Immature natural killer cell (primary cell): ENCODE measurements at regions not wholly inside any gene's neighbourhood (a gene's known extent, or its start where the extent isn't known, plus 50 kb on each side); places are given as distances from the start of the nearest gene placed in this dataset.
"Not testable (repeated sequence)": the region's sequence is repeated elsewhere in the genome, so short reads cannot be mapped to it uniquely, and the experiment has no call there.

Experiments
- DNase-seq, 3 donors: peaks; one replicate each; pipeline ENCODE4 v3.0.0; 2022; ENCODE audit warnings: mixed read lengths in 1 of 3
- H3K27ac Mint-ChIP-seq, 6 donors: one replicate each; pipeline ENCODE4 v1.8.0; 2020; ENCODE audit warnings: mixed read lengths in 6 of 6, mild to moderate bottlenecking in 5 of 6, inconsistent platforms in 4 of 6, moderate library complexity in 3 of 6
- H3K27me3 Mint-ChIP-seq, 3 donors: one replicate each; pipeline ENCODE4 v1.8.0; 2020 to 2021; ENCODE audit warnings: low read depth in 3 of 3, mild to moderate bottlenecking in 3 of 3, mixed read lengths in 3 of 3, moderate library complexity in 3 of 3, inconsistent platforms in 1 of 3
- H3K36me3 Mint-ChIP-seq, 3 donors: one replicate each; pipeline ENCODE4 v1.8.0; 2020; ENCODE audit warnings: mixed read lengths in 3 of 3, inconsistent platforms in 2 of 3, mild to moderate bottlenecking in 2 of 3
- H3K4me1 Mint-ChIP-seq, 2 donors: one replicate each; pipeline ENCODE4 v1.8.0; 2020; ENCODE audit warnings: inconsistent platforms in 2 of 2, mild to moderate bottlenecking in 2 of 2, mixed read lengths in 2 of 2, moderate library complexity in 1 of 2
- H3K4me3 Mint-ChIP-seq, 5 donors: one replicate each; pipeline ENCODE4 v1.8.0; 2020; ENCODE audit warnings: mild to moderate bottlenecking in 5 of 5, mixed read lengths in 5 of 5, inconsistent platforms in 3 of 5, moderate library complexity in 3 of 5
- H3K9me3 Mint-ChIP-seq, 6 donors: one replicate each; pipeline ENCODE4 v1.8.0; 2020; ENCODE audit warnings: mild to moderate bottlenecking in 6 of 6, mixed read lengths in 6 of 6, inconsistent platforms in 4 of 6, moderate library complexity in 3 of 6

GRCh38 chr1:229920683-229921082, 146.4 kb upstream of the GALNT2 start:
- Mint-ChIP-seq H3K4me1 (no peaks in the 10 kb centered on the region), H3K27ac (no peak overlapping the region), H3K36me3 (no peaks in the 10 kb centered on the region), H3K4me3 (no peak overlapping the region), H3K27me3 (peaks cover 3 to 5% (median 5%) of the 10 kb centered on the region in 3 donors), H3K9me3 (no peaks in the 10 kb centered on the region)
- DNase-seq, result no peak

GRCh38 chr1:229922249-229922648, 144.8 kb upstream of the GALNT2 start:
- H3K36me3 Mint-ChIP-seq, result no peaks in the 10 kb centered on the region
- peaks cover 3 to 5% (median 4%) of the 10 kb centered on the region in 3 donors for H3K27me3 Mint-ChIP-seq
- no peaks in the 10 kb centered on the region for H3K9me3 Mint-ChIP-seq
- DNase-seq, result no peak
- no peak overlapping the region for H3K27ac Mint-ChIP-seq
- no peak overlapping the region for H3K4me3 Mint-ChIP-seq
- H3K4me1 Mint-ChIP-seq, result no peaks in the 10 kb centered on the region

- no peaks in the 10 kb centered on the region for H3K36me3 Mint-ChIP-seq
- no peaks in the 10 kb centered on the region for H3K9me3 Mint-ChIP-seq
- no peak overlapping the region for H3K27ac Mint-ChIP-seq
- DNase-seq, result no peak
- H3K4me3 Mint-ChIP-seq, result no peak overlapping the region
- peaks cover 3 to 6% (median 5%) of the 10 kb centered on the region in 3 donors for H3K27me3 Mint-ChIP-seq
- no peaks in the 10 kb centered on the region for H3K4me1 Mint-ChIP-seq
These were observed 142.4 kb upstream of the GALNT2 start for GRCh38 chr1:229924639-229925038.

- no peaks in the 10 kb centered on the region for H3K36me3 Mint-ChIP-seq
- no peaks in the 10 kb centered on the region for H3K4me1 Mint-ChIP-seq
- no peak overlapping the region for H3K4me3 Mint-ChIP-seq
- peaks cover 0 to 2% (median 0%) of the 10 kb centered on the region in 6 donors for H3K9me3 Mint-ChIP-seq
- DNase-seq, result no peak
- no peak overlapping the region for H3K27ac Mint-ChIP-seq
- peaks cover 3 to 10% (median 9%) of the 10 kb centered on the region in 3 donors for H3K27me3 Mint-ChIP-seq
These were observed 138.3 kb upstream of the GALNT2 start for GRCh38 chr1:229928767-229929166.

- not testable (repeated sequence) for H3K4me1 Mint-ChIP-seq, H3K36me3 Mint-ChIP-seq, H3K4me3 Mint-ChIP-seq, DNase-seq, H3K27ac Mint-ChIP-seq, H3K9me3 Mint-ChIP-seq
- peaks cover 5 to 12% (median 11%) of the 10 kb centered on the region in 3 donors for H3K27me3 Mint-ChIP-seq
These were observed 135.3 kb upstream of the GALNT2 start for GRCh38 chr1:229931751-229932150.

- not testable (repeated sequence) for DNase-seq, H3K36me3 Mint-ChIP-seq, H3K27ac Mint-ChIP-seq
These were observed 131.9 kb upstream of the GALNT2 start for GRCh38 chr1:229935157-229935556.

GRCh38 chr1:229938551-229938950, 128.5 kb upstream of the GALNT2 start:
- Mint-ChIP-seq H3K9me3 (no peaks in the 10 kb centered on the region), H3K4me1 (no peaks in the 10 kb centered on the region), H3K4me3 (no peak overlapping the region), H3K27me3 (peaks cover 8 to 11% (median 10%) of the 10 kb centered on the region in 3 donors), H3K27ac (no peak overlapping the region), H3K36me3 (no peaks in the 10 kb centered on the region)
- DNase-seq, result no peak

More at GRCh38 chr1:229935157-229935556, 131.9 kb upstream of the GALNT2 start:
- not testable (repeated sequence) for H3K4me3 Mint-ChIP-seq, H3K9me3 Mint-ChIP-seq, H3K4me1 Mint-ChIP-seq
- H3K27me3 Mint-ChIP-seq, result peaks cover 7 to 12% (median 9%) of the 10 kb centered on the region in 3 donors

GRCh38 chr1:229940684-229941083, 126.4 kb upstream of the GALNT2 start:
- no peak for DNase-seq
- Mint-ChIP-seq H3K4me3 (no peak overlapping the region), H3K27ac (no peak overlapping the region)

GRCh38 chr1:229941160-229941559, 125.9 kb upstream of the GALNT2 start:
- no peaks in the 10 kb centered on the region for H3K4me1 Mint-ChIP-seq
- H3K9me3 Mint-ChIP-seq, result no peaks in the 10 kb centered on the region
- H3K27ac Mint-ChIP-seq, result no peak overlapping the region
- H3K36me3 Mint-ChIP-seq, result no peaks in the 10 kb centered on the region
- no peak overlapping the region for H3K4me3 Mint-ChIP-seq
- H3K27me3 Mint-ChIP-seq, result peaks cover 0 to 7% (median 4%) of the 10 kb centered on the region in 3 donors
- DNase-seq, result no peak

More at GRCh38 chr1:229940684-229941083, 126.4 kb upstream of the GALNT2 start:
- Mint-ChIP-seq H3K27me3 (peaks cover 0 to 7% (median 4%) of the 10 kb centered on the region in 3 donors), H3K36me3 (no peaks in the 10 kb centered on the region), H3K9me3 (no peaks in the 10 kb centered on the region), H3K4me1 (no peaks in the 10 kb centered on the region)

- H3K36me3 Mint-ChIP-seq, result no peaks in the 10 kb centered on the region
- H3K27me3 Mint-ChIP-seq, result peaks cover 0 to 7% (median 4%) of the 10 kb centered on the region in 3 donors
- no peaks in the 10 kb centered on the region for H3K4me1 Mint-ChIP-seq
- H3K4me3 Mint-ChIP-seq, result no peak overlapping the region
- no peaks in the 10 kb centered on the region for H3K9me3 Mint-ChIP-seq
- H3K27ac Mint-ChIP-seq, result no peak overlapping the region
- DNase-seq, result no peak
These were observed 125.2 kb upstream of the GALNT2 start for GRCh38 chr1:229941831-229942230.

GRCh38 chr1:229942501-229942900, 124.5 kb upstream of the GALNT2 start:
- no peaks in the 10 kb centered on the region for H3K36me3 Mint-ChIP-seq
- H3K4me3 Mint-ChIP-seq, result no peak overlapping the region
- H3K27ac Mint-ChIP-seq, result no peak overlapping the region
- peaks cover 0 to 7% (median 4%) of the 10 kb centered on the region in 3 donors for H3K27me3 Mint-ChIP-seq
- no peaks in the 10 kb centered on the region for H3K9me3 Mint-ChIP-seq
- no peak for DNase-seq
- H3K4me1 Mint-ChIP-seq, result no peaks in the 10 kb centered on the region

- H3K27ac Mint-ChIP-seq, result no peak overlapping the region
- H3K27me3 Mint-ChIP-seq, result peaks cover 0 to 7% (median 4%) of the 10 kb centered on the region in 3 donors
- no peaks in the 10 kb centered on the region for H3K9me3 Mint-ChIP-seq
- H3K4me3 Mint-ChIP-seq, result no peak overlapping the region
- no peak for DNase-seq
- no peaks in the 10 kb centered on the region for H3K36me3 Mint-ChIP-seq
- no peaks in the 10 kb centered on the region for H3K4me1 Mint-ChIP-seq
These were observed 123.8 kb upstream of the GALNT2 start for GRCh38 chr1:229943148-229943714.

- Mint-ChIP-seq H3K4me1 (no peaks in the 10 kb centered on the region), H3K36me3 (no peaks in the 10 kb centered on the region), H3K4me3 (no peak overlapping the region), H3K27ac (no peak overlapping the region), H3K9me3 (no peaks in the 10 kb centered on the region), H3K27me3 (peaks cover 0 to 5% (median 4%) of the 10 kb centered on the region in 3 donors)
- no peak for DNase-seq
These were observed 122.9 kb upstream of the GALNT2 start for GRCh38 chr1:229943988-229944743.

GRCh38 chr1:229945795-229946194, 121.2 kb upstream of the GALNT2 start:
- no peak overlapping the region for H3K27ac Mint-ChIP-seq
- H3K4me3 Mint-ChIP-seq, result no peak overlapping the region
- peaks cover 0 to 5% (median 2%) of the 10 kb centered on the region in 3 donors for H3K27me3 Mint-ChIP-seq
- no peak for DNase-seq
- no peaks in the 10 kb centered on the region for H3K9me3 Mint-ChIP-seq
- H3K4me1 Mint-ChIP-seq, result no peaks in the 10 kb centered on the region
- H3K36me3 Mint-ChIP-seq, result no peaks in the 10 kb centered on the region
